Lower leg skin (tissue), 4 donors: ENCODE measurements at regions not wholly inside any gene's neighbourhood (a gene's known extent, or its start where the extent isn't known, plus 50 kb on each side); places are given as distances from the start of the nearest gene placed in this dataset.

ENCODE experiments used
- DNase-seq, 2 donors: peaks; one replicate each; pipeline ENCODE4 v3.0.0-alpha.2; 2019; ENCODE audit warnings: low spot score in 2 of 2
- H3K4me3 ChIP-seq: fragments of 200-600 bp; sonication (generic); 2 replicates; pipeline ENCODE4 v1.5.1; 2017; ENCODE audit warnings: mild to moderate bottlenecking, low read depth; ENCODE audit not compliant: poor library complexity, severe bottlenecking
- POLR2A ChIP-seq, 2 donors: fragments of 450-650 bp; IDR thresholded peaks; one replicate each; pipeline ENCODE4 v1.6.1; 2016 to 2017; ENCODE audit warnings: antibody characterized with exemption in 2 of 2, mild to moderate bottlenecking in 1 of 2, moderate library complexity in 1 of 2
- WGBS, 2 donors: methylation state at CpG; one replicate each; pipeline ENCODE4 v1.1.5; 2018; 5-methylcytosine and 5-hydroxymethylcytosine counted together
- intact Hi-C: fragments of 100-400 bp; cut with DNase I; formaldehyde crosslinking; loops from one replicate; pipeline ENCODE4 v1.15.0; 2023; ENCODE audit warnings: low total_unique reads
- TF ChIP-seq, protein P1 (sequence below), 3 donors: fragments of 450-650 bp; IDR thresholded peaks; one replicate each; pipeline ENCODE4 v1.5.1; 2016; ENCODE audit warnings: antibody characterized with exemption in 3 of 3, mild to moderate bottlenecking in 3 of 3, moderate library complexity in 2 of 3

DNA sequence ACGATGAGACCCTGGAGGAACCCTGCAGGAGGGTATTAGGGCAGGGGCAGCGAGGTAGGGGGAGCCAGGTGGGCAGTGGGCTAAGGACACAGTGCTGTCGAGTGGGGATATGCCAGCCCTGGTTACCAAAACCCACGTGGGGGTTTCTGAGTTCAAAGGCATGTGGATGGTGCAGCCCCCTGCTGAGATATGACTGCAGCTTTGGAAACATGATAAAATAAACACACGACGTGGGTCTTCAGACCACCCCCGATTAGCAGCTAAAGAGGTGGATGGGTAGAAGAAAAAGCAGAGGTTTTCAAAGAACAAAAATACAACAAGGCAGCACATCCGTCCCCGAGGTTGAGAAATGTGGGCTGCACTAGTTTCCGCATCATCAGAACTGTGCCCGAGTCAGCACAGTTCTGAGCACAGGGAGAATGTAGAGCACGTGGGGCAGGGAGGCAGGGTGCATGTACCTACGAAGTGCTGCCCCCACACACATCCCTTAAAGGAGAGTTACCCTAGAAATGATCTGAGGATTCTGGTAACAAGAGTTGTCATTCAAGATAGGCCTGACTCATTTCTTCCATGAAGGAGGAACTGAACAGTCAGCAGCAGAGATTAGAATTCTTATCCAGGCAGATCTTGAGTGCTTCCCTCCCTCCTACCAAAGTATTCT is 121.3 kb downstream of the RPLP1 start:
- no peak for DNase-seq
- TF ChIP-seq POLR2A (IDR thresholded peaks at IDR 0.05), result no peak
- TF ChIP-seq, protein P1, sequence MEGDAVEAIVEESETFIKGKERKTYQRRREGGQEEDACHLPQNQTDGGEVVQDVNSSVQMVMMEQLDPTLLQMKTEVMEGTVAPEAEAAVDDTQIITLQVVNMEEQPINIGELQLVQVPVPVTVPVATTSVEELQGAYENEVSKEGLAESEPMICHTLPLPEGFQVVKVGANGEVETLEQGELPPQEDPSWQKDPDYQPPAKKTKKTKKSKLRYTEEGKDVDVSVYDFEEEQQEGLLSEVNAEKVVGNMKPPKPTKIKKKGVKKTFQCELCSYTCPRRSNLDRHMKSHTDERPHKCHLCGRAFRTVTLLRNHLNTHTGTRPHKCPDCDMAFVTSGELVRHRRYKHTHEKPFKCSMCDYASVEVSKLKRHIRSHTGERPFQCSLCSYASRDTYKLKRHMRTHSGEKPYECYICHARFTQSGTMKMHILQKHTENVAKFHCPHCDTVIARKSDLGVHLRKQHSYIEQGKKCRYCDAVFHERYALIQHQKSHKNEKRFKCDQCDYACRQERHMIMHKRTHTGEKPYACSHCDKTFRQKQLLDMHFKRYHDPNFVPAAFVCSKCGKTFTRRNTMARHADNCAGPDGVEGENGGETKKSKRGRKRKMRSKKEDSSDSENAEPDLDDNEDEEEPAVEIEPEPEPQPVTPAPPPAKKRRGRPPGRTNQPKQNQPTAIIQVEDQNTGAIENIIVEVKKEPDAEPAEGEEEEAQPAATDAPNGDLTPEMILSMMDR (IDR thresholded peaks at IDR 0.05), result no peak
- H3K4me3 ChIP-seq, result no peak overlapping the region
- intact Hi-C loops, result no loop called here
- 69 to 76% methylated on average over 13 of the region's 13 CpGs for WGBS, 2 donors

DNA sequence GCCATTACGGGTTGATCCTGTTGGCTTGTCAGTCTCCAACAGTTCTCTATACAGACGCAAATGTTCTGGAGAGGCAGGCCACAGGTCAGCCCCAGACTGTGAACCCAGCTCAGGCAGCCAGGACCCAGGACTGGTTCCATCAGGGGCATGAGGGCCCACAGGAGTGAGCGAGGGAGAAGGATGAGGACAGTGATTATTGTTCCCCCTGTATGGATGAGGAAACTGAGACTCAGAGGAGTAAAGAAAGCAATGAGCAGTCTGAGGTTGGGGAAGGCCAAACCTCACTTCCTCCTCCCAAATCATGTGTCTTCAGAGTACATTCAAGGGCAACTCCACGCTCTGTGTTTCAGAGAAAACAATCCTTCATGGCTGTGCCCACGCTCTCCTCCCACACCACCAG is 121.9 kb downstream of the RPLP1 start:
- intact Hi-C loops, result no loop called here
- WGBS, 2 donors, result 76 to 83% methylated on average over 5 of the region's 5 CpGs
- no peak for TF ChIP-seq POLR2A (IDR thresholded peaks at IDR 0.05)
- TF ChIP-seq, protein P1 (IDR thresholded peaks at IDR 0.05), result no peak
- no peak for DNase-seq
- no peak overlapping the region for H3K4me3 ChIP-seq

DNA sequence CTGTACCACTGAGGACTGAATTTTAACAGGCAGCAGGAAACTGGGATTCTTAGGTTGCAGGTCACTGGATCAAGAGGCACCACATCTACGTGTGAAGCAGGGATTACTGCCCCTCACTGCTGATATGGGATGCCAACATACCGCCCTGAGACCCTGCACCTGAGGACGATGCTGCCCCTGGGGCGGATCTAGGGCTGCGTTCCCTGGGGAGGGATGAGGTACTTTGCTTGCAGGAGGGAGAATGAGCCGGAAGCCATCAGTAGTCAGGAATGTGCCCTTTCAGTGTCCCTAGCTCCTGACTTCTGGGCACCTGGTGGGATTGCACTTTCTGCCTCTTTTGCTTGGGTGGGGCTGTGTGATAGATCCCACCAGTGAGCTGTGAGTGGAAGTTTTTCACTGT is 122.8 kb downstream of the RPLP1 start:
- 90 to 96% methylated on average over 6 of the region's 6 CpGs for WGBS, 2 donors
- no peak for DNase-seq
- H3K4me3 ChIP-seq, result no peak overlapping the region
- TF ChIP-seq, protein P1 (IDR thresholded peaks at IDR 0.05), result no peak
- no peak for TF ChIP-seq POLR2A (IDR thresholded peaks at IDR 0.05)
- intact Hi-C loops, result no loop called here

DNA sequence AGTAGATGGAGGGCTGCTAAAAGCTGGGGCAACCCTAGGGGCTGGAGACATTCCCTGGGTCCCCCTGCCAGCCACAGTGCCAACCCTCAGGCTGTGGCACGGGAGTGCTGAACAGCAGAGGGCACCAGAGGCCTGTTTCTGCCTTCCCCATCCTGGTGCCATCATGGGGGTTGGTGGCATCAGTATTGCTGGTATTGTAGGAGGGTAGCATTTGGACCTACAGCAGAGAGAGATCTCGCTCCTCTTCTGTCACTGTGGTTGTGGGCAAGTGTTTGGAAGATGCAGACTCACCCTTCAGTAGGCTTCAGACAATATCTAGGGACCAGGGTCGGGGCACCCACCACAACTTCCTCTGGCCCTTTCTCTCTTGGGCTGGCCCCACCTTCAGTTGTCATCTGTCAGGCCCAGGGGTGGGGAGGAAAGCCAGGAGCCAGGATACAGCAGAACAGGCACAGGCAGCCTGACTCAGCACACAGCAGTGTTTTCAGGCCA is 123.5 kb downstream of the RPLP1 start:
- H3K4me3 ChIP-seq, result no peak overlapping the region
- 62 to 73% methylated on average over 2 to 3 of the region's 3 CpGs for WGBS, 2 donors
- DNase-seq, result peak in 1 of 2 donors; percentile 30
- TF ChIP-seq POLR2A (IDR thresholded peaks at IDR 0.05), result no peak
- TF ChIP-seq, protein P1 (IDR thresholded peaks at IDR 0.05), result peak in 1 of 3 donors; percentile 20
- intact Hi-C loops, result no loop called here

DNA sequence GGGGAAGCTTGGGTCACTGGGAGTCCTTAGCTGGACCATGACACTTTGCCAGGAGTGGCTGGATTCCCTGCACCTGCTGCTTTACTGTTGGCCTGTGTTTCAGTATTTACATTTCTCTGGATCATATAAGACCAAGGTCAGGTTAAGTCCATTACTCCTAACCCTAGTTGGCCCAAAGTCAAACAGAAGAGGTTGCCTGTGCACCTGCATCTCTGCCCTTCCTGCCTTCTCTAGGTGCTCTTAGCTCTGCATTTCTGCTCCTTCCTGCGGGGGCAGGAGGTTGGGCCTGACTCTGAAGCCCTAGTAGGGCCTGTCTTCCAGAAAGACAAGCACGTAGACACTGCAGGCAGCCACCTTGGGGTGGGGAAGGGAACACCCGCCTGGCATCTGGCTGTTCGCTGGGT is 124.3 kb downstream of the RPLP1 start:
- intact Hi-C loops, result no loop called here
- 64 to 87% methylated on average over 4 of the region's 4 CpGs for WGBS, 2 donors
- H3K4me3 ChIP-seq, result no peak overlapping the region
- no peak for TF ChIP-seq POLR2A (IDR thresholded peaks at IDR 0.05)
- TF ChIP-seq, protein P1 (IDR thresholded peaks at IDR 0.05), result no peak
- DNase-seq, result no peak

DNA sequence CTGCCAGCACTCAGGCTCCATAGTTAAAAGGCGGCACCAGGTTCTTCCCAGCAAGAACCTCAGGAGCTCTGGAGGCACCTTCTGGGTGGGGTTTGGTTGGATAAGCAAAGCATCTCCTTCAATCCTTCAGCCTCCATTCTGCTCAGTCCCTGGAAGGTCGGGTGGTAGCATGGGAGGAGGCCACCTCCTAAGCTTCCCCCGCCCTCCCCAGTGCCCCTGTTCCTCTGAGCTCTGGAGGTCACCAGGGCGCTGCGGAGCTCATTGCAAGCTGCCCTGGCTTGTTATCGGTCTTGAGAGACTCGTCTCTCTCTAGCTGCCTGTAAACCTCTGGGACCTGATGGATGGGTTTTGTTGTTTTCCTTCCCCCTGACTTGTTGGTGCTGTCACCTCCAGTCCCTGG is 124.8 kb downstream of the RPLP1 start:
- intact Hi-C loops, result no loop called here
- no peak for DNase-seq
- no peak overlapping the region for H3K4me3 ChIP-seq
- no peak for TF ChIP-seq POLR2A (IDR thresholded peaks at IDR 0.05)
- TF ChIP-seq, protein P1 (IDR thresholded peaks at IDR 0.05), result no peak
- 94 to 97% methylated on average over 7 of the region's 7 CpGs for WGBS, 2 donors
